ENCODE measurements at regions not wholly inside any gene's neighbourhood (a gene's known extent, or its start where the extent isn't known, plus 50 kb on each side); places are given as distances from the start of the nearest gene placed in this dataset.

- H3K36me3 Mint-ChIP-seq, result no peaks in the 10 kb centered on the region; the same call in 1 of the 2 replicates
- ATAC-seq (no peak), DNase-seq (ENCODE audit: low spot score) (no peak)
- TF ChIP-seq FOXP4 (CRISPR knock-in tag; IDR thresholded peaks at IDR 0.05) (no peak), ZBTB21 (CRISPR knock-in tag; IDR thresholded peaks at IDR 0.05; ENCODE audit: borderline replicate concordance) (no peak), PRDM15 (CRISPR knock-in tag; IDR thresholded peaks at IDR 0.05) (no peak), ZNF532 (CRISPR knock-in tag; IDR thresholded peaks at IDR 0.05; ENCODE audit: borderline replicate concordance) (no peak), ZNF138 (CRISPR knock-in tag; conservative IDR thresholded peaks at IDR 0.05) (no peak), MXD4 (CRISPR knock-in tag; IDR thresholded peaks at IDR 0.05; ENCODE audit: borderline replicate concordance) (no peak)
- H3K9me3 Mint-ChIP-seq, result peaks cover 3% of the 10 kb centered on the region; the same call in 1 of the 2 replicates
- H3K27ac Mint-ChIP-seq, result no peak overlapping the region
- ChIA-PET CTCF (no interaction called here), POLR2A (no interaction called here)
- no peak overlapping the region for H3K4me3 Mint-ChIP-seq
- H3K4me1 Mint-ChIP-seq, result peaks cover 7% of the 10 kb centered on the region
- no peaks in the 10 kb centered on the region for H3K27me3 Mint-ChIP-seq (ENCODE audit: low read depth)
Measured at GRCh38 chr11:90635151-90635550, 412.3 kb upstream of the CHORDC1 start.

- ATAC-seq, result no peak
- H3K27me3 Mint-ChIP-seq (ENCODE audit: low read depth), result no peaks in the 10 kb centered on the region
- CTCF ChIA-PET, result no interaction called here
- H3K36me3 Mint-ChIP-seq, result no peaks in the 10 kb centered on the region
- POLR2A ChIA-PET, result no interaction called here
- H3K4me1 Mint-ChIP-seq, result no peaks in the 10 kb centered on the region
- H3K9me3 Mint-ChIP-seq, result no peaks in the 10 kb centered on the region; the same call in 1 of the 2 replicates
- no peak for DNase-seq (ENCODE audit: low spot score)
- H3K27ac Mint-ChIP-seq, result no peak overlapping the region
- no peak overlapping the region for H3K4me3 Mint-ChIP-seq
- no peak for TF ChIP-seq ZNF121 (CRISPR knock-in tag; IDR thresholded peaks at IDR 0.05)
- no peak for TF ChIP-seq HMGXB4 (CRISPR knock-in tag; IDR thresholded peaks at IDR 0.05)
- TF ChIP-seq CBFB (CRISPR knock-in tag; IDR thresholded peaks at IDR 0.05; ENCODE audit: low read depth), result no peak
- TF ChIP-seq NR3C1 (CRISPR knock-in tag; conservative IDR thresholded peaks at IDR 0.05; ENCODE audit: low read depth), result no peak
- no peak for TF ChIP-seq FOXP4 (CRISPR knock-in tag; IDR thresholded peaks at IDR 0.05)
- TF ChIP-seq ZNF281 (CRISPR knock-in tag; IDR thresholded peaks at IDR 0.05), result no peak
- no peak for TF ChIP-seq ERG (CRISPR knock-in tag; IDR thresholded peaks at IDR 0.05)
Measured at GRCh38 chr11:90630176-90630575, 407.3 kb upstream of the CHORDC1 start.
